Pancreas (tissue), 10 donors: ENCODE measurements at regions not wholly inside any gene's neighbourhood (a gene's known extent, or its start where the extent isn't known, plus 50 kb on each side); places are given as distances from the start of the nearest gene placed in this dataset.

Experiments used
- ATAC-seq, 4 donors: fragments of 200-7000 bp; cut with Tn5 transposase; one replicate each; pipeline versions ENCODE4 v1.8.0 to v1.9.1; 2020; ENCODE audit warnings: mild to moderate bottlenecking in 4 of 4, moderate library complexity in 4 of 4
- DNase-seq, 6 donors: peaks; one replicate each; pipeline ENCODE4 v3.0.0-alpha.2; 2020
- FAIRE-seq: peaks from 2 replicates; lab custom pipeline; 2012; peaks lifted over from hg19 to GRCh38; lab: Jason Lieb, UNC
- H3K27ac ChIP-seq, 4 donors: fragments of 200-600 bp; sonication (generic); 1 replicate in 3 of 4; 2 replicates in 1 of 4; pipeline versions ENCODE4 v1.5.0 to v1.8.0; 2020
- H3K27me3 ChIP-seq, 4 donors: fragments of 200-600 bp; one replicate each; pipeline ENCODE4 v1.8.0; 2021
- H3K36me3 ChIP-seq, 3 donors: fragments of 200-600 bp; sonication (generic) in 1 of 3; one replicate each; pipeline versions ENCODE4 v1.5.0 to v1.8.0; 2020 to 2021
- H3K4me1 ChIP-seq, 3 donors: fragments of 200-600 bp; one replicate each; pipeline ENCODE4 v1.8.0; 2021
- H3K4me3 ChIP-seq, 4 donors: fragments of 200-600 bp; sonication (generic) in 2 of 4; one replicate each; pipeline versions ENCODE4 v1.5.0 to v1.8.0; 2020 to 2021
- H3K9me3 ChIP-seq, 4 donors: fragments of 200-600 bp; one replicate each; pipeline ENCODE4 v1.8.0; 2021
- WGBS, 2 donors: extraction: QIAGEN DNeasy Blood & Tissue Kit; methylation state at CpG; one replicate each; pipeline ENCODE4 v1.1.7; 2013; 5-methylcytosine and 5-hydroxymethylcytosine counted together
- intact Hi-C, 3 donors: fragments of 100-400 bp; cut with DNase I; formaldehyde crosslinking; loops; one replicate each; pipeline versions ENCODE4 v1.11.1 to v1.14.2; 2022
- TF ChIP-seq, protein P1 (sequence below), 4 donors: fragments of 200-600 bp; sonication (generic) in 3 of 4; IDR thresholded peaks; one replicate each; pipeline versions ENCODE4 v1.5.0 to v1.8.0; 2021; ENCODE audit warnings: antibody characterized with exemption in 4 of 4
- donor health status: healthy with polysubstance abuse.
- donor health status: DM: no; HTN: no; CAD: no; lungs with moderate emphysema.
- donor health status: DM: no; HTN: no; CAD: no.
- donor health status: control.
- donor health status: control.
- donor health status: Bipolar disorder and iron deficiency.
- donor health status: DM: yes; HTN: yes; CAD: no.
- donor health status: DM: no; HTN: no; CAD: no.
- donor health status: DM: no; HTN: no; CAD: no.
- donor health status: DM: yes; HTN: yes; CAD: no.

DNA sequence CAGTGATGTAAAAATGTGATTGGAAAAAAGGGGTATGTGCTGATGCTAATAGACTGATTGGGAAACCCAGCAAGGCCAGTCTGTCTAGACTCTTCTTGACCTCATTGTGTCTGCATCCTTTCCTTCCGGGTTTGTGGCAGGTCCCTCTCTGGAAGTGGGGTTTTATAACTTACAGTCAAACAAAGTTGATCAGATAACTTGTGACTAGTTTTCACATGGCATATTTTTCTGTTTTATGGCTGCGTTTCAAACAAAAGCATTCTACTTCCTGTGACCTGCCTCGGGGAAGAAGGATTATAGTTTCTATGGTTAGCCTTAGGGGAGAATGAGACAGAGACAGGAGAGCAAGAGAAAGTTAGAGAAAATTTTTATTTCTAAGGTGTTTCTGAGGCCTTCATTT, 188.7 kb upstream of the HNMT start:
- FAIRE-seq (no peak), ATAC-seq (no peak), DNase-seq (no peak)
- 48 to 66% methylated on average over 3 of the region's 3 CpGs for WGBS, 2 donors
- intact Hi-C loops = no loop called here
- TF ChIP-seq, protein P1, sequence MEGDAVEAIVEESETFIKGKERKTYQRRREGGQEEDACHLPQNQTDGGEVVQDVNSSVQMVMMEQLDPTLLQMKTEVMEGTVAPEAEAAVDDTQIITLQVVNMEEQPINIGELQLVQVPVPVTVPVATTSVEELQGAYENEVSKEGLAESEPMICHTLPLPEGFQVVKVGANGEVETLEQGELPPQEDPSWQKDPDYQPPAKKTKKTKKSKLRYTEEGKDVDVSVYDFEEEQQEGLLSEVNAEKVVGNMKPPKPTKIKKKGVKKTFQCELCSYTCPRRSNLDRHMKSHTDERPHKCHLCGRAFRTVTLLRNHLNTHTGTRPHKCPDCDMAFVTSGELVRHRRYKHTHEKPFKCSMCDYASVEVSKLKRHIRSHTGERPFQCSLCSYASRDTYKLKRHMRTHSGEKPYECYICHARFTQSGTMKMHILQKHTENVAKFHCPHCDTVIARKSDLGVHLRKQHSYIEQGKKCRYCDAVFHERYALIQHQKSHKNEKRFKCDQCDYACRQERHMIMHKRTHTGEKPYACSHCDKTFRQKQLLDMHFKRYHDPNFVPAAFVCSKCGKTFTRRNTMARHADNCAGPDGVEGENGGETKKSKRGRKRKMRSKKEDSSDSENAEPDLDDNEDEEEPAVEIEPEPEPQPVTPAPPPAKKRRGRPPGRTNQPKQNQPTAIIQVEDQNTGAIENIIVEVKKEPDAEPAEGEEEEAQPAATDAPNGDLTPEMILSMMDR (IDR thresholded peaks at IDR 0.05) = no peak
- Histone ChIP-seq H3K4me1 (no peaks in the 10 kb centered on the region), H3K36me3 (no peaks in the 10 kb centered on the region), H3K4me3 (no peak overlapping the region), H3K9me3 (no peaks in the 10 kb centered on the region), H3K27ac (no peak overlapping the region), H3K27me3 (no peaks in the 10 kb centered on the region)

DNA sequence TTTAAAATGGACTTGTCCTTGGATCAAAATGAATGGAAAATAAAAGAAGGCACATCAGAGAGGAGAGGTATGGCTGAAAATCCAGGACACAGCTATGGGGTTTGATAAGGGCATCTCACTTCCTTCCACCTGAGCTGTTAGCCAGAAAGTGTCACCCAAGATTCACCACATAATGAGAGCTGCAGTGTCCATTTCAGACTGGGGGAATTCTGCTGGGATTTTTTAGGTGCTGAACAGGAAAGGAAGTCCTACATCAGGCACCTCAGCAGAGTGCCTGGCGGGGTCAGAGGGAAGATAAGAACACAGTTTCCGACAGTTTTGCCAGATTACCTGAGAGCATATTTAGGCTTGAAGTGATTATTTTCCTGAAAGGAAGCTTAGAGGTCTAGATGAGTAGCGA, 187.6 kb upstream of the HNMT start:
- DNase-seq = no peak
- ATAC-seq = no peak
- no peaks in the 10 kb centered on the region for H3K4me1 ChIP-seq
- 46 to 61% methylated on average over 3 of the region's 3 CpGs for WGBS, 2 donors
- no peak overlapping the region for H3K4me3 ChIP-seq
- TF ChIP-seq, protein P1 (IDR thresholded peaks at IDR 0.05) = no peak
- H3K36me3 ChIP-seq = no peaks in the 10 kb centered on the region
- intact Hi-C loops = no loop called here
- no peak for FAIRE-seq
- no peak overlapping the region for H3K27ac ChIP-seq
- H3K9me3 ChIP-seq = no peaks in the 10 kb centered on the region
- no peaks in the 10 kb centered on the region for H3K27me3 ChIP-seq

DNA sequence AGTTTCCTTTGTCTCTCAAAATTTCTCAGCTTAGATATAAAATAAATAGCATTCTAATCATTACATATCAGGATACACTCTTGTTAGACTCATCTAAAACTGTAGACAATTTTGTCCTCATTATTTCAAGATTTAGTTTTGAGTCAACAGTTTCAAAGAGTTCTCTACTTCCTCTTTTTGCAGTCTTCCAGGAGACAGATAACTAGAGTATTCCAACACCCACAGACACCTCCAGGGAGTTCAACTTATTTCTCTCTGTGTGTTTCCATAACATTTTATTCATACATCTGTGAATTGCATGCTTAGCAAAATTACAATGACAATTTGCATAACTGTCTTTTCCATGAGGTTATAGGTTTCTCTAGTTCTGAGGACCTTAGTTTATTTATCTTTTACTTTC, 166.6 kb upstream of the HNMT start:
- H3K4me3 ChIP-seq = no peak overlapping the region
- no peak for DNase-seq
- no peak for FAIRE-seq
- no peak for ATAC-seq
- H3K4me1 ChIP-seq = no peaks in the 10 kb centered on the region
- TF ChIP-seq, protein P1 (IDR thresholded peaks at IDR 0.05) = no peak
- H3K36me3 ChIP-seq = no peaks in the 10 kb centered on the region
- no peak overlapping the region for H3K27ac ChIP-seq
- intact Hi-C loops = no loop called here
- H3K9me3 ChIP-seq = no peaks in the 10 kb centered on the region
- H3K27me3 ChIP-seq = no peaks in the 10 kb centered on the region

DNA sequence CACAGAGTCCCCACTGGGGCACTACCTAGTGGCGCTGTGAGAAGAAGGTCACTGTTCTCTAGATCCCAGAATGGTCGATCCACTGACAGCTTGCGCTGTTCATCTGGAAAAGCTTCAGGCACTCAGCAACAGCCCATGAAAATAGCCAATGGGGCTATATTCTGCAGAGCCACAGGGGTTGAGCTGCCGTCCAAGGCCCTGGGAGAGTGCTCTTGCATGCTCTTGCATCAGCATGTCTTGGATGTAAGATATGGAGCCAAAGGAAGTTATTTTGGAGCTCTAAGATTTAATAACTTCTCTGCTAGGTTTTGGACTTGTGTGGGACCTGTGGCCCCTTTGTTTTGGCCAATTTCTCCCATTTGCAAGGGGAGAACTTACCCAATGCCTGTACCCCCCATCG, 164.7 kb upstream of the HNMT start:
- no peak overlapping the region for H3K27ac ChIP-seq
- WGBS, 2 donors = 66% methylated on average over 5 of the region's 5 CpGs
- DNase-seq = no peak

DNA sequence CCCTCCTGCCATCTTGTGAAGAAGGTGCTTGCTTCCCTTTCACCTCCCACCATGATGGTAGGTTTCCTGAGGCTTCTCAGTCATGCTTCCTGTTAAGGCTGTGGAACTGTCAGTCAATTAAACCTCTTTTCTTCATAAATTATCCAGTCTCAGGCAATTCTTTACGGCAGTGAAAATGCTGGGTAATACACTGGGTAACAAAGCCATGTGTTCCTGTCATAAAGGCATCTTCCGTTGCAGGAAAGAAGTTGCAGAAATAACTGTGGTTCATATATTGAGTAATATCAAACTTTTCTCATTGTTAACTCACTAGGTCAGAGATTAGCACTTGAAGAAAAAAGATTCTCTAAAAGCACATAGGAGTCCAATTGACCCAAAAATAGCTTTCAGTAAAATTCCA, 163.9 kb upstream of the HNMT start:
- intact Hi-C loops = no loop called here
- no peaks in the 10 kb centered on the region for H3K27me3 ChIP-seq
- H3K4me1 ChIP-seq = no peaks in the 10 kb centered on the region
- DNase-seq (no peak), ATAC-seq (peak in 1 of 4 donors; percentile 30), FAIRE-seq (no peak)
- no peak overlapping the region for H3K27ac ChIP-seq
- TF ChIP-seq, protein P1 (IDR thresholded peaks at IDR 0.05) = no peak
- no peaks in the 10 kb centered on the region for H3K36me3 ChIP-seq
- WGBS, 2 donors = 50 to 73% methylated on average over 2 of the region's 2 CpGs
- no peak overlapping the region for H3K4me3 ChIP-seq
- no peaks in the 10 kb centered on the region for H3K9me3 ChIP-seq

More for the DNA sequence above, 164.7 kb upstream of the HNMT start:
- Histone ChIP-seq H3K27me3 (no peaks in the 10 kb centered on the region), H3K9me3 (no peaks in the 10 kb centered on the region), H3K4me3 (no peak overlapping the region), H3K36me3 (no peaks in the 10 kb centered on the region), H3K4me1 (no peaks in the 10 kb centered on the region)
- no peak for FAIRE-seq
- TF ChIP-seq, protein P1 (IDR thresholded peaks at IDR 0.05) = no peak
- ATAC-seq = peak in 1 of 4 donors; percentile 47
- intact Hi-C loops = no loop called here
